Hepatocyte (in vitro differentiated cells): ENCODE measurements at regions not wholly inside any gene's neighbourhood (a gene's known extent, or its start where the extent isn't known, plus 50 kb on each side); places are given as distances from the start of the nearest gene placed in this dataset.

ENCODE experiments used
- DNase-seq: peaks from one replicate; pipeline ENCODE4 v3.0.0-alpha.2; 2016; ENCODE audit warnings: low spot score
- H2AFZ ChIP-seq: fragments of 200-600 bp; sonication (generic); 2 replicates; pipeline ENCODE4 v1.6.0; 2016; ENCODE audit warnings: antibody characterized with exemption, mild to moderate bottlenecking
- H3K27ac ChIP-seq: fragments of 200-600 bp; sonication (generic); 2 replicates; pipeline ENCODE4 v1.5.1; 2016; ENCODE audit warnings: mild to moderate bottlenecking
- H3K27me3 ChIP-seq: fragments of 200-600 bp; sonication (generic); 2 replicates; pipeline ENCODE4 v1.6.1; 2016
- H3K36me3 ChIP-seq: fragments of 200-600 bp; sonication (generic); replicated peaks from 2 replicates; pipeline ENCODE4 v1.5.1; 2016; ENCODE audit warnings: low read depth; ENCODE audit not compliant: insufficient read depth
- H3K4me1 ChIP-seq: fragments of 200-600 bp; sonication (generic); 2 replicates; pipeline ENCODE4 v1.5.1; 2016; ENCODE audit warnings: mild to moderate bottlenecking, moderate library complexity; ENCODE audit not compliant: insufficient read depth
- H3K4me2 ChIP-seq: fragments of 200-600 bp; sonication (generic); 2 replicates; pipeline ENCODE4 v1.6.0; 2016
- H3K4me3 ChIP-seq: fragments of 200-600 bp; sonication (generic); 2 replicates; pipeline ENCODE4 v1.5.1; 2016; ENCODE audit warnings: mild to moderate bottlenecking
- H3K79me2 ChIP-seq: fragments of 200-600 bp; sonication (generic); 2 replicates; pipeline ENCODE4 v1.6.0; 2017; ENCODE audit warnings: mild to moderate bottlenecking
- H3K9me2 ChIP-seq: fragments of 200-600 bp; sonication (generic); replicated peaks from 2 replicates; pipeline ENCODE4 v1.6.0; 2017; ENCODE audit warnings: mild to moderate bottlenecking; ENCODE audit not compliant: insufficient read depth
- H3K9me3 ChIP-seq: fragments of 200-600 bp; sonication (generic); 2 replicates; pipeline ENCODE4 v1.5.1; 2016; ENCODE audit warnings: low read depth, mild to moderate bottlenecking
- H4K20me1 ChIP-seq: fragments of 200-600 bp; sonication (generic); 2 replicates; pipeline ENCODE4 v1.6.0; 2016; ENCODE audit warnings: mild to moderate bottlenecking; ENCODE audit not compliant: insufficient read depth, poor library complexity, severe bottlenecking
- CTCF ChIP-seq: fragments of 200-600 bp; sonication (generic); IDR thresholded peaks from 2 replicates; pipeline ENCODE4 v1.5.1; 2016; ENCODE audit warnings: antibody characterized with exemption, mild to moderate bottlenecking; ENCODE audit not compliant: poor library complexity
- EZH2 ChIP-seq: fragments of 200-600 bp; sonication (generic); IDR thresholded peaks from 2 replicates; pipeline ENCODE4 v1.6.1; 2016; ENCODE audit warnings: antibody characterized with exemption, mild to moderate bottlenecking, borderline replicate concordance
- EZH2phosphoT487 ChIP-seq: fragments of 200-600 bp; sonication (generic); IDR thresholded peaks from one replicate; pipeline ENCODE4 v1.6.1; 2018; ENCODE audit warnings: antibody characterized with exemption, mild to moderate bottlenecking, low read depth, moderate library complexity; ENCODE audit not compliant: unreplicated experiment, severe bottlenecking
- whole genome bisulfite sequencing: methylation state at CpG from one replicate; pipeline ENCODE4 v1.1.6; 2016; ENCODE audit warnings: low lambda C conversion rate; ENCODE audit errors: missing lambda C conversion rate; 5-methylcytosine and 5-hydroxymethylcytosine counted together

GRCh38 chr15:47505712-47506328 is 211.5 kb upstream of the SEMA6D start:
- no peaks in the 10 kb centered on the region for H3K27me3 ChIP-seq
- H3K9me3 ChIP-seq = no peaks in the 10 kb centered on the region
- H4K20me1 ChIP-seq = no peaks in the 10 kb centered on the region
- H3K36me3 ChIP-seq = no peaks in the 10 kb centered on the region
- no peak overlapping the region for H3K4me3 ChIP-seq
- H3K4me1 ChIP-seq = peaks cover 6% of the 10 kb centered on the region
- H3K27ac ChIP-seq = no peak overlapping the region
- 85% methylated on average over 6 of the region's 6 CpGs for WGBS
- no peaks in the 10 kb centered on the region for H3K9me2 ChIP-seq
- TF ChIP-seq EZH2 (no peak), EZH2phosphoT487 (no peak), CTCF (no peak)
- H3K79me2 ChIP-seq = no peaks in the 10 kb centered on the region
- no peak overlapping the region for H2AFZ ChIP-seq
- no peak overlapping the region for H3K4me2 ChIP-seq
- DNase-seq = no peak

- peak; percentile 8 for DNase-seq
- Histone ChIP-seq H3K27ac (no peak overlapping the region), H3K9me2 (no peaks in the 10 kb centered on the region), H3K4me1 (peaks cover 6% of the 10 kb centered on the region), H3K4me2 (no peak overlapping the region), H3K9me3 (no peaks in the 10 kb centered on the region), H4K20me1 (no peaks in the 10 kb centered on the region), H3K27me3 (no peaks in the 10 kb centered on the region), H3K79me2 (no peaks in the 10 kb centered on the region), H3K36me3 (no peaks in the 10 kb centered on the region), H3K4me3 (no peak overlapping the region), H2AFZ (no peak overlapping the region)
- no peak for TF ChIP-seq CTCF
- no peak for TF ChIP-seq EZH2
- TF ChIP-seq EZH2phosphoT487 = no peak
- 56% methylated on average over 8 of the region's 8 CpGs for WGBS
Measured at GRCh38 chr15:47506329-47507100, 210.8 kb upstream of the SEMA6D start.

GRCh38 chr15:47507221-47507985 is 209.9 kb upstream of the SEMA6D start:
- H4K20me1 ChIP-seq = no peaks in the 10 kb centered on the region
- H2AFZ ChIP-seq = no peak overlapping the region
- H3K9me3 ChIP-seq = no peaks in the 10 kb centered on the region
- H3K36me3 ChIP-seq = no peaks in the 10 kb centered on the region
- H3K4me2 ChIP-seq = no peak overlapping the region
- no peak overlapping the region for H3K4me3 ChIP-seq
- 68% methylated on average over 6 of the region's 6 CpGs for WGBS
- H3K9me2 ChIP-seq = no peaks in the 10 kb centered on the region
- no peak for TF ChIP-seq EZH2
- TF ChIP-seq CTCF = no peak
- TF ChIP-seq EZH2phosphoT487 = no peak
- no peak for DNase-seq
- no peaks in the 10 kb centered on the region for H3K79me2 ChIP-seq
- no peaks in the 10 kb centered on the region for H3K27me3 ChIP-seq
- no peak overlapping the region for H3K27ac ChIP-seq
- H3K4me1 ChIP-seq = peaks cover 6% of the 10 kb centered on the region
